Glutamatergic neuron (in vitro differentiated cells): ENCODE measurements at regions not wholly inside any gene's neighbourhood (a gene's known extent, or its start where the extent isn't known, plus 50 kb on each side); places are given as distances from the start of the nearest gene placed in this dataset.

Source experiments
- DNase-seq: peaks from one replicate; pipeline ENCODE4 v3.0.0; 2022
- H3K27ac Mint-ChIP-seq: one replicate; pipeline ENCODE4 v1.8.0; 2020; ENCODE audit warnings: mild to moderate bottlenecking, mixed read lengths, inconsistent platforms; ENCODE audit not compliant: unreplicated experiment
- H3K27me3 Mint-ChIP-seq: one replicate; pipeline ENCODE4 v1.8.0; 2020; ENCODE audit warnings: mild to moderate bottlenecking, moderate library complexity, mixed read lengths, inconsistent platforms; ENCODE audit not compliant: unreplicated experiment
- H3K36me3 Mint-ChIP-seq: one replicate; pipeline ENCODE4 v1.8.0; 2020; ENCODE audit warnings: mild to moderate bottlenecking, mixed read lengths, inconsistent platforms; ENCODE audit not compliant: unreplicated experiment
- H3K4me1 Mint-ChIP-seq: one replicate; pipeline ENCODE4 v1.8.0; 2020; ENCODE audit warnings: mild to moderate bottlenecking, low read depth, mixed read lengths, inconsistent platforms; ENCODE audit not compliant: unreplicated experiment
- H3K4me3 Mint-ChIP-seq: one replicate; pipeline ENCODE4 v1.8.0; 2020; ENCODE audit warnings: mild to moderate bottlenecking, mixed read lengths, inconsistent platforms; ENCODE audit not compliant: unreplicated experiment
- H3K9me3 Mint-ChIP-seq: one replicate; pipeline ENCODE4 v1.8.0; 2020; ENCODE audit warnings: mild to moderate bottlenecking, moderate library complexity, mixed read lengths, inconsistent platforms; ENCODE audit not compliant: unreplicated experiment
- CTCF ChIP-seq: fragments of 200-600 bp; sonication (generic); IDR thresholded peaks from one replicate; pipeline ENCODE4 v1.5.0; 2021; ENCODE audit not compliant: partially characterized antibody, unreplicated experiment

GRCh38 chr10:61565819-61566560 is 96.7 kb upstream of the CABCOCO1 start:
- Mint-ChIP-seq H3K36me3 (no peaks in the 10 kb centered on the region), H3K4me3 (no peak overlapping the region), H3K27ac (no peak overlapping the region), H3K9me3 (no peaks in the 10 kb centered on the region), H3K27me3 (no peaks in the 10 kb centered on the region), H3K4me1 (no peaks in the 10 kb centered on the region)
- no peak for DNase-seq
- no peak for TF ChIP-seq CTCF

DNA sequence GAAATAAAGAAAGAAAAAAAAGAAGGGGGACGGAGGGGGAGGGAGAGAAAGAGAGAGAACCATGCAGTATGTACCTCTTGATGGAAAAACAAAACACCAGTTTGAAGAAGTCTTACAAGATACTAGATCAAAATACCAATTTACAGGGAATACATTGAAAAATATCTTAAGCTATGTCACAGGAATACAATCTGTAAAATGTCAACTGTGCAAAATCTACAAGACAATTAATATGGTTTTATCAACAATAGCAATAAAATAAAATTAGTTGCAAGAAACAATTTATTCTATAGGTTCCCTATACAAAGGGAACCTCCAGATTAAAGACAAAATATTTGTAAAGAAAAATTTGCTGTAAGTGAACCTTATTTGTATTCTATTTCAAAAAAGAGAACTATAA is 98.3 kb upstream of the CABCOCO1 start:
- TF ChIP-seq CTCF: no peak
- Mint-ChIP-seq H3K27me3 (no peaks in the 10 kb centered on the region), H3K4me3 (no peak overlapping the region), H3K4me1 (no peaks in the 10 kb centered on the region), H3K27ac (no peak overlapping the region), H3K36me3 (no peaks in the 10 kb centered on the region), H3K9me3 (no peaks in the 10 kb centered on the region)
- DNase-seq: no peak

- no peaks in the 10 kb centered on the region for H3K36me3 Mint-ChIP-seq
- DNase-seq: no peak
- no peaks in the 10 kb centered on the region for H3K9me3 Mint-ChIP-seq
- no peak overlapping the region for H3K4me3 Mint-ChIP-seq
- TF ChIP-seq CTCF: no peak
- H3K27ac Mint-ChIP-seq: no peak overlapping the region
- H3K27me3 Mint-ChIP-seq: no peaks in the 10 kb centered on the region
- no peaks in the 10 kb centered on the region for H3K4me1 Mint-ChIP-seq
Measured at GRCh38 chr10:61559615-61560014, 103.1 kb upstream of the CABCOCO1 start.

DNA sequence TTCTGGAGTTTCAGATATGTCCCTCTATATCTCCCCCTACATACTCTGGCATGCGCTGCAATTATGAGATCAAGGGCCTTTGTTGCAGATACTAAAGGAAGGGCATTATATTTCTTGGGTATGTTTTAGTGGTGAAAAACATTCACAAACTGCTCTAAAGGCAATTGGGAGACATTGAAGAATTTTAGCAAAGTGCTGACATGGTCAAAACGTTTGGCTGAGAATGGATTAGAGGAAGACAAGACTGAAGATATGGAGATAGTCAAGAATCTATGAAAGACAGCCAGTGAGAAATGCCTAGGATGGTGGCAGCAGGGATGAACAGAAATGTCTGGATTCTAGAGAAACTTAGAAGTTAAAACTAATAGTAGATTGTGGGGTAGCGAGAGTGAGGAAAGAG is 104.5 kb upstream of the CABCOCO1 start:
- no peaks in the 10 kb centered on the region for H3K36me3 Mint-ChIP-seq
- no peak for TF ChIP-seq CTCF
- DNase-seq: no peak
- H3K4me1 Mint-ChIP-seq: no peaks in the 10 kb centered on the region
- no peak overlapping the region for H3K4me3 Mint-ChIP-seq
- no peaks in the 10 kb centered on the region for H3K27me3 Mint-ChIP-seq
- H3K27ac Mint-ChIP-seq: no peak overlapping the region
- no peaks in the 10 kb centered on the region for H3K9me3 Mint-ChIP-seq

- no peak for TF ChIP-seq CTCF
- DNase-seq: no peak
- Mint-ChIP-seq H3K27me3 (no peaks in the 10 kb centered on the region), H3K9me3 (no peaks in the 10 kb centered on the region), H3K4me1 (no peaks in the 10 kb centered on the region), H3K27ac (no peak overlapping the region), H3K4me3 (no peak overlapping the region), H3K36me3 (no peaks in the 10 kb centered on the region)
Measured at GRCh38 chr10:61554925-61555324, 101.7 kb upstream of the TMEM26 start.
